OCI-LY7 (cell line): ENCODE measurements at regions not wholly inside any gene's neighbourhood (a gene's known extent, or its start where the extent isn't known, plus 50 kb on each side); places are given as distances from the start of the nearest gene placed in this dataset.

ENCODE experiments used
- BruUV-seq: library from RNA; stranded (reverse); fragments of 400-500 nt; replicated peaks from 2 replicates; lab custom pipeline; 2021; lab: Mats Ljungman, UMichigan
- CTCF ChIA-PET: fragments of 300-600 bp; sonication (Branson Sonifier 250); formaldehyde crosslinking; loops from one replicate; lab custom pipeline; 2022; ENCODE audit warnings: antibody characterized with exemption; ENCODE audit not compliant: unreplicated experiment; lab: Charles Lee
- POLR2A ChIA-PET: fragments of 300-600 bp; sonication (Branson Sonifier 250); formaldehyde crosslinking; loops from one replicate; lab custom pipeline; 2022; ENCODE audit warnings: antibody characterized with exemption; lab: Charles Lee
- DNase-seq: peaks from one replicate; pipeline ENCODE4 v3.0.0-alpha.2; 2015; ENCODE audit warnings: low spot score
- H2AFZ ChIP-seq: fragments of 200-600 bp; sonication (generic), shearing (Covaris generic); 2 replicates; pipeline ENCODE4 v1.6.1; 2014; ENCODE audit warnings: mild to moderate bottlenecking, antibody characterized with exemption, low read length, moderate library complexity
- H3K27ac ChIP-seq: fragments of 200-600 bp; sonication (generic); 2 replicates; pipeline ENCODE4 v1.5.1; 2014; ENCODE audit warnings: mixed run types, low read depth, mild to moderate bottlenecking, moderate library complexity, low read length, inconsistent platforms; ENCODE audit not compliant: poor library complexity, severe bottlenecking
- H3K36me3 ChIP-seq: fragments of 200-600 bp; sonication (generic); 2 replicates; pipeline ENCODE4 v1.6.1; 2014; ENCODE audit warnings: mild to moderate bottlenecking, antibody characterized with exemption, low read length, moderate library complexity, mixed read lengths; ENCODE audit not compliant: insufficient read depth
- H3K4me1 ChIP-seq: fragments of 200-600 bp; sonication (generic); 2 replicates; pipeline ENCODE4 v1.5.1; 2014; ENCODE audit warnings: mild to moderate bottlenecking, low read length; ENCODE audit not compliant: insufficient read depth, poor library complexity, severe bottlenecking
- H3K4me2 ChIP-seq: fragments of 200-600 bp; sonication (generic); 2 replicates; pipeline ENCODE4 v1.6.1; 2014; ENCODE audit warnings: mild to moderate bottlenecking, low read length
- H3K4me3 ChIP-seq: fragments of 200-600 bp; sonication (generic); 2 replicates; pipeline ENCODE4 v1.5.1; 2014; ENCODE audit warnings: mild to moderate bottlenecking, low read depth, low read length; ENCODE audit not compliant: poor library complexity, severe bottlenecking
- H3K79me2 ChIP-seq: fragments of 200-600 bp; sonication (generic); 2 replicates; pipeline ENCODE4 v1.6.1; 2016; ENCODE audit warnings: low read depth, mild to moderate bottlenecking, low read length, moderate library complexity, mixed read lengths; ENCODE audit not compliant: insufficient read depth
- H3K9me2 ChIP-seq: fragments of 200-600 bp; sonication (generic); 2 replicates; pipeline ENCODE4 v1.6.1; 2016; ENCODE audit warnings: mild to moderate bottlenecking, low read length, mixed read lengths; ENCODE audit not compliant: insufficient read depth
- H3K9me3 ChIP-seq: fragments of 200-600 bp; sonication (generic); 2 replicates; pipeline ENCODE4 v1.6.1; 2014; ENCODE audit warnings: mild to moderate bottlenecking, mixed run types, low read length, mixed read lengths
- H4K20me1 ChIP-seq: fragments of 200-600 bp; sonication (generic); 2 replicates; pipeline ENCODE4 v1.6.1; 2014; ENCODE audit warnings: mild to moderate bottlenecking, antibody characterized with exemption, low read length, moderate library complexity, mixed read lengths; ENCODE audit not compliant: insufficient read depth
- CTCF ChIP-seq: fragments of 200-600 bp; sonication (generic); conservative IDR thresholded peaks from 2 replicates; pipeline ENCODE4 v1.5.1; 2014; ENCODE audit warnings: mild to moderate bottlenecking, antibody characterized with exemption, low read length, moderate library complexity, mixed read lengths
- EZH2phosphoT487 ChIP-seq: fragments of 200-600 bp; sonication (generic); IDR thresholded peaks from 2 replicates; pipeline ENCODE4 v1.6.1; 2018; ENCODE audit warnings: low read depth, borderline replicate concordance, mild to moderate bottlenecking, mixed run types, antibody characterized with exemption, low read length, moderate library complexity, mixed read lengths
- intact Hi-C: fragments of 100-400 bp; cut with micrococcal nuclease; formaldehyde crosslinking; loops from one replicate; pipeline ENCODE4 v1.10.0; 2022; ENCODE audit not compliant: unreplicated experiment

GRCh38 chr13:107713314-107713713 is 502.0 kb downstream of the LIG4 start:
- H3K27ac ChIP-seq: no peak overlapping the region
- H3K9me2 ChIP-seq: no peaks in the 10 kb centered on the region
- TF ChIP-seq EZH2phosphoT487 (no peak), CTCF (no peak)
- no peak overlapping the region for H3K4me2 ChIP-seq
- H3K4me3 ChIP-seq: no peak overlapping the region
- BruUV-seq: no TSS peak
- no peak overlapping the region for H2AFZ ChIP-seq
- H3K79me2 ChIP-seq: no peaks in the 10 kb centered on the region
- no peak for DNase-seq
- POLR2A ChIA-PET: no interaction called here
- intact Hi-C loops: no loop called here
- no peaks in the 10 kb centered on the region for H3K4me1 ChIP-seq
- H3K36me3 ChIP-seq: no peaks in the 10 kb centered on the region
- no peaks in the 10 kb centered on the region for H4K20me1 ChIP-seq
- no peaks in the 10 kb centered on the region for H3K9me3 ChIP-seq
- CTCF ChIA-PET: no interaction called here

GRCh38 chr13:107712145-107712860 is 503.0 kb downstream of the LIG4 start:
- CTCF ChIA-PET: no interaction called here
- H3K4me2 ChIP-seq: no peak overlapping the region

More at GRCh38 chr13:107712145-107712860, 503.0 kb downstream of the LIG4 start:
- Histone ChIP-seq H3K79me2 (no peaks in the 10 kb centered on the region), H3K4me1 (no peaks in the 10 kb centered on the region), H3K36me3 (no peaks in the 10 kb centered on the region), H4K20me1 (no peaks in the 10 kb centered on the region), H3K9me3 (no peaks in the 10 kb centered on the region), H3K27ac (no peak overlapping the region), H3K9me2 (no peaks in the 10 kb centered on the region), H2AFZ (no peak overlapping the region), H3K4me3 (no peak overlapping the region)
- no TSS peak for BruUV-seq
- no peak for DNase-seq
- intact Hi-C loops: no loop called here
- no peak for TF ChIP-seq EZH2phosphoT487
- TF ChIP-seq CTCF: no peak
- POLR2A ChIA-PET: no interaction called here
